Esophagus squamous epithelium (tissue), 5 donors: ENCODE measurements at regions not wholly inside any gene's neighbourhood (a gene's known extent, or its start where the extent isn't known, plus 50 kb on each side); places are given as distances from the start of the nearest gene placed in this dataset.

Experiments used
- DNase-seq: peaks from one replicate; lab custom pipeline; 2025; lab: John Stamatoyannopoulos, UW
- H3K27ac ChIP-seq, 4 donors: fragments of 200-600 bp; sonication (generic); one replicate each; pipeline ENCODE4 v1.5.1; 2016 to 2019; ENCODE audit warnings: mild to moderate bottlenecking in 1 of 4
- H3K27me3 ChIP-seq, 4 donors: fragments of 200-600 bp; sonication (generic); 1 replicate in 3 of 4; 2 replicates in 1 of 4; pipeline versions ENCODE4 v1.5.1 to v1.6.0; 2017 to 2021; ENCODE audit warnings: antibody characterized with exemption in 1 of 4
- H3K36me3 ChIP-seq, 3 donors: fragments of 200-600 bp; sonication (generic); one replicate each; pipeline ENCODE4 v1.5.1; 2016 to 2019
- H3K4me1 ChIP-seq, 3 donors: fragments of 200-600 bp; sonication (generic); one replicate each; pipeline ENCODE4 v1.5.1; 2017 to 2019
- H3K4me3 ChIP-seq, 4 donors: fragments of 200-600 bp; sonication (generic); 1 replicate in 3 of 4; 2 replicates in 1 of 4; pipeline ENCODE4 v1.5.1; 2016 to 2019; ENCODE audit warnings: mild to moderate bottlenecking in 2 of 4, moderate library complexity in 1 of 4
- H3K9me3 ChIP-seq, 3 donors: fragments of 200-600 bp; sonication (generic); one replicate each; pipeline ENCODE4 v1.5.1; 2016 to 2019
- CTCF ChIP-seq, 6 experiments: fragments of 450-650 bp in 4 of 6; fragments of 200-600 bp in 2 of 6; sonication (generic) in 2 of 6; IDR thresholded peaks; one replicate each; pipeline ENCODE4 v1.5.1; 2016 to 2019; ENCODE audit warnings: antibody characterized with exemption in 6 of 6, mild to moderate bottlenecking in 4 of 6, moderate library complexity in 4 of 6
- POLR2A ChIP-seq, 4 donors: fragments of 450-650 bp; IDR thresholded peaks; one replicate each; pipeline ENCODE4 v1.6.1; 2017; ENCODE audit warnings: antibody characterized with exemption in 4 of 4, mild to moderate bottlenecking in 4 of 4, moderate library complexity in 3 of 4
- WGBS, 2 donors: methylation state at CpG; one replicate each; pipeline ENCODE4 v1.1.5; 2018; 5-methylcytosine and 5-hydroxymethylcytosine counted together
- intact Hi-C: fragments of 100-400 bp; cut with DNase I; formaldehyde crosslinking; loops from one replicate; pipeline ENCODE4 v1.15.0; 2022
- donor health status: DM: yes; HTN: yes; CAD: no.

GRCh38 chr2:183456177-183456576, 331.9 kb downstream of the NUP35 start:
- H3K4me1 ChIP-seq = no peaks in the 10 kb centered on the region
- no peak for DNase-seq
- H3K27me3 ChIP-seq = no peaks in the 10 kb centered on the region
- intact Hi-C loops = no loop called here
- no peaks in the 10 kb centered on the region for H3K9me3 ChIP-seq
- H3K4me3 ChIP-seq = no peak overlapping the region
- H3K27ac ChIP-seq = no peak overlapping the region
- WGBS, 2 donors = 75 to 76% methylated on average over 4 of the region's 4 CpGs
- TF ChIP-seq POLR2A (IDR thresholded peaks at IDR 0.05) (no peak), CTCF (IDR thresholded peaks at IDR 0.05) (no peak)
- no peaks in the 10 kb centered on the region for H3K36me3 ChIP-seq

- no peak overlapping the region for H3K27ac ChIP-seq
- no peaks in the 10 kb centered on the region for H3K9me3 ChIP-seq
- WGBS, 2 donors = 49 to 52% methylated on average over 3 of the region's 3 CpGs
- no peak for DNase-seq
- no peaks in the 10 kb centered on the region for H3K27me3 ChIP-seq
- no peaks in the 10 kb centered on the region for H3K36me3 ChIP-seq
- intact Hi-C loops = no loop called here
- no peak overlapping the region for H3K4me3 ChIP-seq
- TF ChIP-seq POLR2A (IDR thresholded peaks at IDR 0.05) (no peak), CTCF (IDR thresholded peaks at IDR 0.05) (no peak)
- H3K4me1 ChIP-seq = no peaks in the 10 kb centered on the region
Observed at GRCh38 chr2:183458460-183458859, 334.2 kb downstream of the NUP35 start.

GRCh38 chr2:183459466-183459865, 335.2 kb downstream of the NUP35 start:
- Histone ChIP-seq H3K9me3 (no peaks in the 10 kb centered on the region), H3K4me3 (no peak overlapping the region), H3K27ac (no peak overlapping the region), H3K4me1 (no peaks in the 10 kb centered on the region), H3K27me3 (no peaks in the 10 kb centered on the region), H3K36me3 (no peaks in the 10 kb centered on the region)
- intact Hi-C loops = no loop called here
- DNase-seq = no peak
- TF ChIP-seq CTCF (IDR thresholded peaks at IDR 0.05) (no peak), POLR2A (IDR thresholded peaks at IDR 0.05) (no peak)
- 53 to 60% methylated on average over 4 of the region's 4 CpGs for WGBS, 2 donors

GRCh38 chr2:183463821-183464220, 339.6 kb downstream of the NUP35 start:
- Histone ChIP-seq H3K27ac (no peak overlapping the region), H3K4me3 (no peak overlapping the region), H3K9me3 (no peaks in the 10 kb centered on the region), H3K4me1 (no peaks in the 10 kb centered on the region), H3K36me3 (no peaks in the 10 kb centered on the region), H3K27me3 (no peaks in the 10 kb centered on the region)
- DNase-seq = no peak
- TF ChIP-seq POLR2A (IDR thresholded peaks at IDR 0.05) (no peak), CTCF (IDR thresholded peaks at IDR 0.05) (no peak)
- WGBS, 2 donors = 73 to 76% methylated on average over 1 of the region's 1 CpG
- intact Hi-C loops = no loop called here

- no peak for TF ChIP-seq CTCF (IDR thresholded peaks at IDR 0.05)
- no peak for TF ChIP-seq POLR2A (IDR thresholded peaks at IDR 0.05)
Observed at GRCh38 chr2:183465048-183465447, 340.8 kb downstream of the NUP35 start.

More at GRCh38 chr2:183465048-183465447, 340.8 kb downstream of the NUP35 start:
- Histone ChIP-seq H3K9me3 (peaks cover 0 to 7% (median 0%) of the 10 kb centered on the region in 3 donors), H3K36me3 (no peaks in the 10 kb centered on the region), H3K4me3 (no peak overlapping the region), H3K27ac (no peak overlapping the region), H3K4me1 (no peaks in the 10 kb centered on the region), H3K27me3 (no peaks in the 10 kb centered on the region)
- intact Hi-C loops = no loop called here
- DNase-seq = no peak
